ENCODE measurements at regions not wholly inside any gene's neighbourhood (a gene's known extent, or its start where the extent isn't known, plus 50 kb on each side); places are given as distances from the start of the nearest gene placed in this dataset.

DNA sequence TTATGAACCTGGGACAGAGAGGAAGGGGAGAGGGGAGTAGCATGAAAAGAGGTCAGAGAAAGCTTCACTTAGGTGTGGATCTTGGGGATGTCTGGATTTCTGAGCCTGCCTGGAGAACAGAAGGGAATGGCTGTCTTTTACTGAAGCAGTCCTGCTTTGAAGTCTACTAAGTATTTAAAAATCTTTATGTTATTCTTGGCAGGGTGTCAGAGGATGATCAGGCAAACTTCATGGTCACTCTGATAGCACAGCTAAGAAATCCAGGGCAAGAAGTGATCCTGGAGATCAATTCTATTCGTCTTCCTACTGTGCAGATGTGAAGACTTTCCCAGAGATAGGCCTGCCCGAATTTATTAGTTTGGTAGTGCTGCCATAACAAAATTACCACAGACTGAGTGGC, 464.4 kb upstream of the BOD1L1 start:
- H3K27me3 Mint-ChIP-seq (ENCODE audit: unreplicated experiment) = no peaks in the 10 kb centered on the region
- TF ChIP-seq, protein P1, sequence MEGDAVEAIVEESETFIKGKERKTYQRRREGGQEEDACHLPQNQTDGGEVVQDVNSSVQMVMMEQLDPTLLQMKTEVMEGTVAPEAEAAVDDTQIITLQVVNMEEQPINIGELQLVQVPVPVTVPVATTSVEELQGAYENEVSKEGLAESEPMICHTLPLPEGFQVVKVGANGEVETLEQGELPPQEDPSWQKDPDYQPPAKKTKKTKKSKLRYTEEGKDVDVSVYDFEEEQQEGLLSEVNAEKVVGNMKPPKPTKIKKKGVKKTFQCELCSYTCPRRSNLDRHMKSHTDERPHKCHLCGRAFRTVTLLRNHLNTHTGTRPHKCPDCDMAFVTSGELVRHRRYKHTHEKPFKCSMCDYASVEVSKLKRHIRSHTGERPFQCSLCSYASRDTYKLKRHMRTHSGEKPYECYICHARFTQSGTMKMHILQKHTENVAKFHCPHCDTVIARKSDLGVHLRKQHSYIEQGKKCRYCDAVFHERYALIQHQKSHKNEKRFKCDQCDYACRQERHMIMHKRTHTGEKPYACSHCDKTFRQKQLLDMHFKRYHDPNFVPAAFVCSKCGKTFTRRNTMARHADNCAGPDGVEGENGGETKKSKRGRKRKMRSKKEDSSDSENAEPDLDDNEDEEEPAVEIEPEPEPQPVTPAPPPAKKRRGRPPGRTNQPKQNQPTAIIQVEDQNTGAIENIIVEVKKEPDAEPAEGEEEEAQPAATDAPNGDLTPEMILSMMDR (IDR thresholded peaks at IDR 0.05) = no peak
- H3K4me3 Mint-ChIP-seq (ENCODE audit: unreplicated experiment) = no peak overlapping the region
- H3K27ac Mint-ChIP-seq (ENCODE audit: unreplicated experiment) = no peak overlapping the region
- H3K9me3 Mint-ChIP-seq (ENCODE audit: unreplicated experiment) = peaks cover 12% of the 10 kb centered on the region
- H3K4me1 Mint-ChIP-seq (ENCODE audit: unreplicated experiment) = peaks cover 22% of the 10 kb centered on the region
- peaks cover 3% of the 10 kb centered on the region for H3K36me3 Mint-ChIP-seq (ENCODE audit: unreplicated experiment)
- no peak for DNase-seq (ENCODE audit: extremely low spot score, unreplicated experiment)

DNA sequence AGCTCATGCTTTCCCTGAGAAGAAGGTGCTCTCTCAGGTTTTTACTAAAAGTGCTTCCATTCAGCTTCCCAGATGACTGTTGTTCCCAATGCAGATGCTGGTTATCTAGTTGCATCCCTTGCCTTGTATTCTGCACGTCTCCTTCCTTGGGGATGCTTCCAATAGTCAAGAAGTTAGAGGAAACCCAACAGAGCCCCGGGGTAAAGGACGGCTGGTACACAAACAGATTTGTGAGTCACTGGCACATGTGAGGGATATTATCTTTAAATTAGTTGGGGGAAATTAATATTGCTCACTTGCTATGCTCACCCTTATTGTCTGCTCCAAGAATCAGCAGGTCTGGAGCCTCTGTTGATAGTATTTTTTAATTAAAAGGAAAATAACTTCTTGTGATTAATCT, 465.2 kb upstream of the BOD1L1 start:
- TF ChIP-seq, protein P1 (IDR thresholded peaks at IDR 0.05) = no peak
- H3K9me3 Mint-ChIP-seq (ENCODE audit: unreplicated experiment) = peaks cover 12% of the 10 kb centered on the region
- no peak overlapping the region for H3K27ac Mint-ChIP-seq (ENCODE audit: unreplicated experiment)
- H3K4me1 Mint-ChIP-seq (ENCODE audit: unreplicated experiment) = peaks cover 29% of the 10 kb centered on the region
- H3K36me3 Mint-ChIP-seq (ENCODE audit: unreplicated experiment) = peaks cover 3% of the 10 kb centered on the region
- DNase-seq (ENCODE audit: extremely low spot score, unreplicated experiment) = no peak
- no peaks in the 10 kb centered on the region for H3K27me3 Mint-ChIP-seq (ENCODE audit: unreplicated experiment)
- no peak overlapping the region for H3K4me3 Mint-ChIP-seq (ENCODE audit: unreplicated experiment)

GRCh38 chr4:14095831-14096230, 468.3 kb upstream of the BOD1L1 start:
- Mint-ChIP-seq H3K27ac (ENCODE audit: unreplicated experiment) (no peak overlapping the region), H3K36me3 (ENCODE audit: unreplicated experiment) (peaks cover 3% of the 10 kb centered on the region), H3K9me3 (ENCODE audit: unreplicated experiment) (peaks cover 10% of the 10 kb centered on the region), H3K4me3 (ENCODE audit: unreplicated experiment) (no peak overlapping the region), H3K4me1 (ENCODE audit: unreplicated experiment) (peaks cover 33% of the 10 kb centered on the region), H3K27me3 (ENCODE audit: unreplicated experiment) (no peaks in the 10 kb centered on the region)
- TF ChIP-seq, protein P1 (IDR thresholded peaks at IDR 0.05) = no peak
- DNase-seq (ENCODE audit: extremely low spot score, unreplicated experiment) = no peak

GRCh38 chr4:14096396-14096965, 469.0 kb upstream of the BOD1L1 start:
- Mint-ChIP-seq H3K4me3 (ENCODE audit: unreplicated experiment) (no peak overlapping the region), H3K27ac (ENCODE audit: unreplicated experiment) (peak overlapping the region; percentile 48), H3K4me1 (ENCODE audit: unreplicated experiment) (peaks cover 33% of the 10 kb centered on the region), H3K9me3 (ENCODE audit: unreplicated experiment) (peaks cover 3% of the 10 kb centered on the region), H3K36me3 (ENCODE audit: unreplicated experiment) (no peaks in the 10 kb centered on the region), H3K27me3 (ENCODE audit: unreplicated experiment) (no peaks in the 10 kb centered on the region)
- TF ChIP-seq, protein P1 (IDR thresholded peaks at IDR 0.05) = no peak
- DNase-seq (ENCODE audit: extremely low spot score, unreplicated experiment) = no peak

DNA sequence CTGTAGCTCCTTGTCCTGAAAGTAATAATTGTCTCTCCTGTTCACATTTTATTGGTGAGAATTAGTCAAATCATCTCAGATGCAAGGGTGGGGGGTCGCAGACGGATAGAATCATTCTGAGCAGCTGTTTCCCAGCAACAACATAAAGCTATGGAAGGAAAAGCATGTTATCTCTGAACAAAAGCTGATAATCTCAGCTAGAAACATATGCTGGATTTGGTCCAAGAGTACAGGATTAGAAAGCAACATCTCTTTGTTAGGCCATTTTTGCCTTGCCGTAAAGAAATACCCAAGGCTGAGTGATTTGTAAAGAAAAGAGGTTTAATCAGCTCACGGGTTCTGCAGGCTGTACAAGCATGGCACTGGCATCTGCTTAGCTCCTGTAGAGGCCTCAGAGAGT, 472.8 kb upstream of the BOD1L1 start:
- H3K4me3 Mint-ChIP-seq (ENCODE audit: unreplicated experiment) = no peak overlapping the region
- TF ChIP-seq, protein P1 (IDR thresholded peaks at IDR 0.05) = no peak
- DNase-seq (ENCODE audit: extremely low spot score, unreplicated experiment) = no peak
- H3K9me3 Mint-ChIP-seq (ENCODE audit: unreplicated experiment) = peaks cover under 1% of the 10 kb centered on the region
- H3K27ac Mint-ChIP-seq (ENCODE audit: unreplicated experiment) = no peak overlapping the region
- H3K27me3 Mint-ChIP-seq (ENCODE audit: unreplicated experiment) = no peaks in the 10 kb centered on the region
- peaks cover 26% of the 10 kb centered on the region for H3K4me1 Mint-ChIP-seq (ENCODE audit: unreplicated experiment)
- H3K36me3 Mint-ChIP-seq (ENCODE audit: unreplicated experiment) = no peaks in the 10 kb centered on the region
